ENCODE measurements at regions not wholly inside any gene's neighbourhood (a gene's known extent, or its start where the extent isn't known, plus 50 kb on each side); places are given as distances from the start of the nearest gene placed in this dataset.

GRCh38 chr1:175887521-175887920 lies 144.1 kb upstream of the TNR start:
- no peak for TF ChIP-seq CTCF (IDR thresholded peaks at IDR 0.05; ENCODE audit: low read depth, low read length)
- no peak for TF ChIP-seq POLR2A (IDR thresholded peaks at IDR 0.05; ENCODE audit: extremely low read depth, insufficient read length)

Data from NB4 (cell line).